BJ (cell line): ENCODE measurements at regions not wholly inside any gene's neighbourhood (a gene's known extent, or its start where the extent isn't known, plus 50 kb on each side); places are given as distances from the start of the nearest gene placed in this dataset.

Source experiments
- CTCF ChIA-PET: fragments of 350-600 bp; formaldehyde crosslinking; extraction: SDS; loops from one replicate; lab custom pipeline; 2021; ENCODE audit warnings: antibody characterized with exemption, inconsistent platforms; lab: Yijun Ruan, JAX
- POLR2A ChIA-PET: fragments of 300-600 bp; sonication (Branson Sonifier 250); formaldehyde crosslinking; extraction: SDS; loops from one replicate; lab custom pipeline; 2021; ENCODE audit warnings: antibody characterized with exemption; lab: Charles Lee
- DNase-seq: peaks from one replicate; pipeline ENCODE4 v3.0.0-alpha.2; 2011; ENCODE audit warnings: low read depth
- H3K27me3 ChIP-seq: 2 replicates; pipeline ENCODE4 v1.6.0; 2011; ENCODE audit warnings: low read length; ENCODE audit not compliant: control insufficient read depth, insufficient read depth
- H3K36me3 ChIP-seq: 2 replicates; pipeline ENCODE4 v1.5.1; 2011; ENCODE audit warnings: low read length; ENCODE audit not compliant: control insufficient read depth, insufficient read depth
- H3K4me3 ChIP-seq: 2 replicates; pipeline ENCODE4 v1.5.1; 2011; ENCODE audit warnings: low read depth, mild to moderate bottlenecking, control low read depth, low read length
- TF ChIP-seq, protein P1 (sequence below): IDR thresholded peaks from 2 replicates; pipeline ENCODE4 v1.5.1; 2011; ENCODE audit warnings: low read depth, mild to moderate bottlenecking, control low read depth, inconsistent platforms, low read length, moderate library complexity; ENCODE audit not compliant: insufficient read depth

GRCh38 chr1:82348487-82348886, 547.8 kb downstream of the ADGRL2 start:
- Histone ChIP-seq H3K27me3 (no peaks in the 10 kb centered on the region), H3K4me3 (no peak overlapping the region), H3K36me3 (no peaks in the 10 kb centered on the region)
- no peak for DNase-seq
- CTCF ChIA-PET: interaction anchor here (1.2 kb wide), 1 partner anchor 10 kb away, joined by 3 read pairs; no protein-coding TSS in a partner anchor
- POLR2A ChIA-PET: no interaction called here
- TF ChIP-seq, protein P1, sequence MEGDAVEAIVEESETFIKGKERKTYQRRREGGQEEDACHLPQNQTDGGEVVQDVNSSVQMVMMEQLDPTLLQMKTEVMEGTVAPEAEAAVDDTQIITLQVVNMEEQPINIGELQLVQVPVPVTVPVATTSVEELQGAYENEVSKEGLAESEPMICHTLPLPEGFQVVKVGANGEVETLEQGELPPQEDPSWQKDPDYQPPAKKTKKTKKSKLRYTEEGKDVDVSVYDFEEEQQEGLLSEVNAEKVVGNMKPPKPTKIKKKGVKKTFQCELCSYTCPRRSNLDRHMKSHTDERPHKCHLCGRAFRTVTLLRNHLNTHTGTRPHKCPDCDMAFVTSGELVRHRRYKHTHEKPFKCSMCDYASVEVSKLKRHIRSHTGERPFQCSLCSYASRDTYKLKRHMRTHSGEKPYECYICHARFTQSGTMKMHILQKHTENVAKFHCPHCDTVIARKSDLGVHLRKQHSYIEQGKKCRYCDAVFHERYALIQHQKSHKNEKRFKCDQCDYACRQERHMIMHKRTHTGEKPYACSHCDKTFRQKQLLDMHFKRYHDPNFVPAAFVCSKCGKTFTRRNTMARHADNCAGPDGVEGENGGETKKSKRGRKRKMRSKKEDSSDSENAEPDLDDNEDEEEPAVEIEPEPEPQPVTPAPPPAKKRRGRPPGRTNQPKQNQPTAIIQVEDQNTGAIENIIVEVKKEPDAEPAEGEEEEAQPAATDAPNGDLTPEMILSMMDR: no peak

GRCh38 chr1:82346141-82346540, 545.4 kb downstream of the ADGRL2 start:
- TF ChIP-seq, protein P1: no peak
- DNase-seq: no peak
- Histone ChIP-seq H3K27me3 (no peaks in the 10 kb centered on the region), H3K4me3 (no peak overlapping the region), H3K36me3 (no peaks in the 10 kb centered on the region)
- POLR2A ChIA-PET: no interaction called here
- CTCF ChIA-PET: no interaction called here

DNA sequence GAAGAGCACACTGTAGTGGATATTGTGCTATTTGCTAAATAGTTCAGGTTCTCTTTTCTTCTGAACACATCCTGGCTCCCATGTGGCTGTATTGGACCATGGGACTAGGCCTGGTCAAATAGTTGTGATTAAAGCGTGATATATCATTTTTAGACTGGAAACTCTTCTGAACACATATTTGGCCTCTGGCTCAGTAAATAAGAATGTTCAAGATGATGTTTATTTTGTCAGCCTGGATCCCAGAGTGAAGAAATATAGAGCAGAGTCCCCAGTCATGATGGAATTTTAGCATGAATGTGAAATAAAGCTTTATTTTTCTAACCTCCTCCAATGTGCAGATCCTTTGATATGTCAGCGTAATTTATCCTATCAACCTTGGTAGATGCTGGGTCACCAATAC, 542.6 kb downstream of the ADGRL2 start:
- ChIA-PET POLR2A (no interaction called here), CTCF (no interaction called here)
- Histone ChIP-seq H3K36me3 (no peaks in the 10 kb centered on the region), H3K27me3 (no peaks in the 10 kb centered on the region), H3K4me3 (no peak overlapping the region)
- TF ChIP-seq, protein P1: no peak
- DNase-seq: no peak

DNA sequence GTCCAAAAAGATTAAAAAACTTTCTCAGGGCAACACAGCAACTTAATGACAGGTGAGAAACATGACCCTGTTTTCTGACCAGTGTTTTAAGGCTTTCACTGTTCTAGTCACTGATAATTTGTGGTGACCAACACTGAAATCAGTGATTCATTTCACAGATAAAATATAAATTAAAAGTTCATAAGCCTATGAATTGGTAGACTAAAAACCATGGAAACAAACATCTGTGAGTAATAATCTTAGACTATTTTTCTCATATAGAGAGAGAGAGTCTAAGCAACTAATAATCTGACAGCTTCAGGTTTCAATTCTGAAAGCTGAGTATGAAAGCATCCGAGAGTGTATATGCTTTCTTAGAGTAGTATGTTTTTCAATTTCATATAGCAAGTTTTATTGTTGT, 536.9 kb downstream of the ADGRL2 start:
- no peak overlapping the region for H3K4me3 ChIP-seq
- ChIA-PET POLR2A (no interaction called here), CTCF (no interaction called here)
- no peak for DNase-seq
- no peaks in the 10 kb centered on the region for H3K36me3 ChIP-seq
- H3K27me3 ChIP-seq: no peaks in the 10 kb centered on the region
- TF ChIP-seq, protein P1: no peak

DNA sequence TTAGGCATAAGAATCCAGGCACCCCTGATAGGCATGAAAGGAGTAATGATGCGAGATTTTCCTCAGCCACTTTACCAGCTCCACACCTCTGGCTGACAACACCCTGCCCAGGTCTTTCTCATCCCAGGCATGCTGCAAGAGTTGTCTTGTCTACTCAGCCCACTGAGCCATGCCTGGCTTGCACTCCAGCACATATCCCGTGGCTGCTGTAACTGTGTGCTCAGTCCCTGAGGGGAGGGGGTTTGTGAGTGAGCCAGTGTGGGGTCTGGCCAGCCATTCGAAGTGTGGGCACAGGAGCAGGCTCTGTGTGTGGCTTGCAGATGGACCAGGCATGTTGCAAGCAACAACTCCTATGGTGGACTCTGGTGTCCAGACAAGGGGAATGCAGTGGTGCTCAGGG, 529.6 kb downstream of the ADGRL2 start:
- H3K27me3 ChIP-seq: no peaks in the 10 kb centered on the region
- ChIA-PET CTCF (no interaction called here), POLR2A (no interaction called here)
- H3K36me3 ChIP-seq: no peaks in the 10 kb centered on the region
- DNase-seq: no peak
- H3K4me3 ChIP-seq: no peak overlapping the region
- TF ChIP-seq, protein P1: no peak
